ENCODE measurements at regions not wholly inside any gene's neighbourhood (a gene's known extent, or its start where the extent isn't known, plus 50 kb on each side); places are given as distances from the start of the nearest gene placed in this dataset.

GRCh38 chr7:125495997-125496396 lies 566.4 kb upstream of the POT1 start:
- TF ChIP-seq CTCF (conservative IDR thresholded peaks at IDR 0.05) = no peak
- TF ChIP-seq EZH2 (IDR thresholded peaks at IDR 0.05; ENCODE audit: low read depth) = no peak
